Memory B cell (primary cell): ENCODE measurements at regions not wholly inside any gene's neighbourhood (a gene's known extent, or its start where the extent isn't known, plus 50 kb on each side); places are given as distances from the start of the nearest gene placed in this dataset.

ENCODE experiments used
- ATAC-seq: fragments of 150-1000 bp; cut with Tn5 transposase; 2 replicates; pipeline ENCODE4 v1.10.0; 2021; ENCODE audit warnings: low read depth, mild to moderate bottlenecking, moderate library complexity
- DNase-seq, 2 donors: peaks; one replicate each; pipeline ENCODE4 v3.0.0; 2022; ENCODE audit warnings: low spot score in 2 of 2
- H3K27ac Mint-ChIP-seq: one replicate; pipeline ENCODE4 v1.8.0; 2022; ENCODE audit warnings: mild to moderate bottlenecking, moderate library complexity, mixed read lengths
- H3K27me3 Mint-ChIP-seq: one replicate; pipeline ENCODE4 v1.8.0; 2022; ENCODE audit warnings: mixed read lengths
- H3K36me3 Mint-ChIP-seq: one replicate; pipeline ENCODE4 v1.8.0; 2022; ENCODE audit warnings: mild to moderate bottlenecking, mixed read lengths
- H3K4me1 Mint-ChIP-seq: one replicate; pipeline ENCODE4 v1.8.0; 2022; ENCODE audit warnings: mixed read lengths
- H3K4me3 Mint-ChIP-seq: one replicate; pipeline ENCODE4 v1.8.0; 2022; ENCODE audit warnings: mild to moderate bottlenecking, moderate library complexity, mixed read lengths
- H3K9me3 Mint-ChIP-seq: one replicate; pipeline ENCODE4 v1.8.0; 2022; ENCODE audit warnings: mixed read lengths

DNA sequence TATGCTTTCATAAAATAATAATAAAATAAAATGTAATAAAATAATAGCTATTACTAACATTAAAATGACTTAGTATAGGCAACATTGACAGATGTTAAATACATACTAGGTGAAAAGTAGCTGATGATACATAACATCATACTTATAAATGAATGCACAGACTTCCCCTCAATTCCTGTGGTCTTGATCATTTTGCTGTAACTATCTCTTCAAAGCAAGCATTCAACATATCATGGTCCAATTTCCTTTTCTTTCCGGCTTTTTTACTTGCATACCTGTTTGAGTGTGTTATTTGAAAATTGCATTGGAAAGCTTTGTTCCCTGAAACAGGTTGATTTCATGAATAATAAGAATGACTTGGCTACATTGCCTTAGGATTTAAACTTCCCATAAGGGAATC is 309.3 kb downstream of the HDGFL1 start:
- Mint-ChIP-seq H3K9me3 (peaks cover 7% of the 10 kb centered on the region), H3K4me3 (no peak overlapping the region)

DNA sequence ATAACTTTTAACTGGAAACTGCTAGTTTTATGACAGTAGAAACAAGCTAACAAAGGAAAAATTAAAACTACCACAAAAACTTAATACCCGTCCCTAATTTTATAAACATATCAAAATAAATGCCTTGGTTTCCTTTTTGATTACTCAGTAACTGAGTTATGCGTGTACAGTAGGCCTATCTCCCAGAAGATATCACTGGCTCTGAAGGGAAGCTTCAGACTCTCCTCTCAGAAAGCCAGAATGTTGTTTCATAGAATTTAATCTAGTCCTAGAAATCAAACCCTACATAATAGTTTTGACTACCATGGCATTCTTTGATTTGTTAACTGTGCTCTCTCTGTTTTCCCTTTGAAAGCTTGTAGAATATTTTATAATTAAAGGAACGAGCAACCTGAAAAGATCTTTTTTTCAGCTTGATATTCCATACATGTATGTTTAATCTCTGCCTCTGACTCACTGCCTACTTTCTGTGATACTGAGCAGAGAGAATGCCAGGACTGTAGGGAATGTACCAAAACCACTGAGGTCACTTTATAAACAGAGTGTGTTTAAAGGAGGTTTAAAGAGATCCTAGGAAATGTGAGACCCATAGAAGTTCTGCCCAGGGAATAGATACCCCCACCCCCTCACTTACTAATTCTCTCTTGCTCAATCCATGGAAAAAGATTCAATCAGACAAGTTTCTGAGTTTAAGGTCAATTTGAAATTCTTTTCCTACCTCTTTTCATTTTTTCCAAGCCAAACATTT is 311.5 kb downstream of the HDGFL1 start:
- Mint-ChIP-seq H3K27me3 (no peaks in the 10 kb centered on the region), H3K4me3 (no peak overlapping the region), H3K27ac (no peak overlapping the region), H3K4me1 (no peaks in the 10 kb centered on the region), H3K36me3 (no peaks in the 10 kb centered on the region), H3K9me3 (peaks cover 10% of the 10 kb centered on the region)
- no peak for ATAC-seq
- no peak for DNase-seq

More for the DNA sequence above, 309.3 kb downstream of the HDGFL1 start:
- H3K4me1 Mint-ChIP-seq, result no peaks in the 10 kb centered on the region
- no peak for ATAC-seq
- DNase-seq, result no peak
- no peaks in the 10 kb centered on the region for H3K36me3 Mint-ChIP-seq
- H3K27me3 Mint-ChIP-seq, result no peaks in the 10 kb centered on the region
- H3K27ac Mint-ChIP-seq, result no peak overlapping the region

DNA sequence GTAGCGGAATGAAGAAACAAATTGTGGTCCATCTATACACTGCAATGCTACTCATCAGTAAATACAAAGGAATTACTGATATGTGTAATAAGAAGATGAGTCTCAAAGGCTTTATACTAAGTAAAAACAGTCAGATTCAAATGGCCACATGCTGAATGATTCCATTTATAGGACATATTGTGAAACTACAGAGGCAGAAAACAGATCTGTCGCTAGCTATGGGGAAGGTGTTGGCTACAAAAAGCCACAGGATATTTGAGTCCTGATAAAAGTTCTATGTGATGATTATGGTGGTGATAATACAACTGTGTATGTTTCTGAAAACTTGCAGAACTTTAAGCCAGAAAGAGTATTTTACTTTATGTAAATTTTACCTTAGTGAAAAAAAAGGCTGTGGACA is 313.2 kb downstream of the HDGFL1 start:
- no peak for ATAC-seq
- Mint-ChIP-seq H3K9me3 (peaks cover 7% of the 10 kb centered on the region), H3K27me3 (no peaks in the 10 kb centered on the region)

GRCh38 chr6:22883061-22883717 is 313.8 kb downstream of the HDGFL1 start:
- H3K9me3 Mint-ChIP-seq, result peaks cover 7% of the 10 kb centered on the region
- no peak for DNase-seq
- no peaks in the 10 kb centered on the region for H3K4me1 Mint-ChIP-seq
- H3K4me3 Mint-ChIP-seq, result no peak overlapping the region
- no peak overlapping the region for H3K27ac Mint-ChIP-seq
- H3K27me3 Mint-ChIP-seq, result no peaks in the 10 kb centered on the region
- no peak for ATAC-seq
- no peaks in the 10 kb centered on the region for H3K36me3 Mint-ChIP-seq

More for the DNA sequence above, 313.2 kb downstream of the HDGFL1 start:
- DNase-seq, result no peak
- H3K36me3 Mint-ChIP-seq, result no peaks in the 10 kb centered on the region
- no peak overlapping the region for H3K27ac Mint-ChIP-seq
- H3K4me3 Mint-ChIP-seq, result no peak overlapping the region
- no peaks in the 10 kb centered on the region for H3K4me1 Mint-ChIP-seq

DNA sequence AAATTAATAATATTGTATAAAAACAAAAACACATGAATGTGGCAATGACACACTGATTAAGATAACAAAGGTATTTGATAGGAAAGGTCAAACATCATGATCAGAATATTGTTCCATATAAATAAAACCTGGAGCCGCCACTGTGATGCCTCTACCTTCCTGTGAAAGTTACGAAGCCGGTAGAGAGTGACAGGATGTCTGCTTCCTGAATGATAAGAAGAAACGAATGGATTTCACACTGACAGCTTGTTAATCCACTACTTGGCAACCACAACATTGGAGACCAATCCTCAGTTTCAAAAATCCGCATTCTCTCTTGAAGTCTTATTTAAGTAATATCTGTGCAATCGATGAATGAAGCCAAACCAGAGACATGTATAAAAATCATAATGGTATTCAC is 315.1 kb downstream of the HDGFL1 start:
- no peak for ATAC-seq
- no peak overlapping the region for H3K4me3 Mint-ChIP-seq
- no peaks in the 10 kb centered on the region for H3K27me3 Mint-ChIP-seq
- H3K4me1 Mint-ChIP-seq, result no peaks in the 10 kb centered on the region
- no peak overlapping the region for H3K27ac Mint-ChIP-seq
- DNase-seq, result no peak
- H3K9me3 Mint-ChIP-seq, result peaks cover 10% of the 10 kb centered on the region
- no peaks in the 10 kb centered on the region for H3K36me3 Mint-ChIP-seq

GRCh38 chr6:22886650-22887581 is 317.6 kb downstream of the HDGFL1 start:
- H3K36me3 Mint-ChIP-seq, result no peaks in the 10 kb centered on the region
- H3K27ac Mint-ChIP-seq, result no peak overlapping the region
- H3K27me3 Mint-ChIP-seq, result no peaks in the 10 kb centered on the region
- H3K9me3 Mint-ChIP-seq, result peaks cover 10% of the 10 kb centered on the region
- no peak for ATAC-seq
- no peak for DNase-seq
- H3K4me3 Mint-ChIP-seq, result no peak overlapping the region
- no peaks in the 10 kb centered on the region for H3K4me1 Mint-ChIP-seq

DNA sequence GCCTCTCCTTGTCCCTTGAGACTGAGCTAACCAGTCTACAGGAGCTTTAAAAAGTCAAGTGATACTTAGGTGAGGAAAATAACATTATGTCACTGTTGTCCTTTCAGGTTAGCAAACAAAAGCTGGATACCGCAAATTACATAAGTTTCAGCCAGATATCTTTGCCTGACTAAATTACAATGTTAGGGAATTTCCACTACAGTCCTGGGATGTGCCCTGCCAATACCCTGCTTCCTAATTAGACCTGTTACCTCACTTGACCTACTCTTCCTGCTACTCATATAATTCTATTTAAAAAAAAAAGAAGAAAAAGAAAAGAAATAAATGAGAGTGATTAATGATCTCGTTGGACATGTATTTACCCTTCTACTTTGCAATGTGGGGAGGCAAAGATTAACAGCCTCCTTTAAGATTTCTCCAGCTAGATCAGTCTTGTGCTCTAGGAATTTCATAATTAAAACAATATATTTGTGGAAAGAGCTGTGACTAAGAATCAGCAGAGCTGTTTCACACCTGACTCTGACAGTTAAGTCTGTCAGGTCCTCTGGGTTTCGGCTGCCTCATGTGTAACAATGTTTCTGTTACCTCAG is 318.9 kb downstream of the HDGFL1 start:
- DNase-seq (no peak), ATAC-seq (no peak)
- no peaks in the 10 kb centered on the region for H3K27me3 Mint-ChIP-seq
- no peak overlapping the region for H3K4me3 Mint-ChIP-seq
- no peak overlapping the region for H3K27ac Mint-ChIP-seq
- no peaks in the 10 kb centered on the region for H3K36me3 Mint-ChIP-seq
- H3K4me1 Mint-ChIP-seq, result no peaks in the 10 kb centered on the region
- H3K9me3 Mint-ChIP-seq, result peaks cover 8% of the 10 kb centered on the region

DNA sequence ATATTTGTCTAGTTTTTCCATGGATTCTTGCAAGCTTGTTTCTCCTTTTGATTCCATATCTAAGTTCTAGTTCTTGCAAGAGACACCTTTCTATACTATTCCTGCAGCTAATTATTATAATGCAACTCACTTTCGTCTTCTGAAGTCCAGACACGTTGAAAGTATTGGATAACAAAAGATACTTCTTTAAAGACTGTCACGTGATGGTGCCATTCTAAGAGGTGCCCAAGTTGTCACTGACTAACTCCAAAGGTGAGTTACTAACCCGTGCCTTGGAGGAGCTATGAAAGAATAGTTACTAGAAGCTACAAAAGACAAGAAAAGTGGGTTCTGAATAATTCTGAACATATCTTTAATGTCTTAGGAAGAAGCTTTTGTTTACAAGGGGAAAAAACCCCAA is 322.6 kb downstream of the HDGFL1 start:
- Mint-ChIP-seq H3K27me3 (no peaks in the 10 kb centered on the region), H3K4me3 (no peak overlapping the region), H3K9me3 (peaks cover 5% of the 10 kb centered on the region), H3K4me1 (no peaks in the 10 kb centered on the region), H3K27ac (no peak overlapping the region), H3K36me3 (no peaks in the 10 kb centered on the region)
- no peak for ATAC-seq
- no peak for DNase-seq

- Mint-ChIP-seq H3K4me3 (no peak overlapping the region), H3K27me3 (no peaks in the 10 kb centered on the region), H3K27ac (no peak overlapping the region), H3K36me3 (no peaks in the 10 kb centered on the region), H3K9me3 (peaks cover 5% of the 10 kb centered on the region), H3K4me1 (no peaks in the 10 kb centered on the region)
- ATAC-seq, result no peak
- no peak for DNase-seq
Measured at GRCh38 chr6:22892452-22892851, 323.1 kb downstream of the HDGFL1 start.

GRCh38 chr6:22896696-22897095 is 327.3 kb downstream of the HDGFL1 start:
- no peak for DNase-seq
- Mint-ChIP-seq H3K4me1 (no peaks in the 10 kb centered on the region), H3K9me3 (peaks cover under 1% of the 10 kb centered on the region), H3K27me3 (no peaks in the 10 kb centered on the region), H3K36me3 (no peaks in the 10 kb centered on the region), H3K4me3 (no peak overlapping the region), H3K27ac (no peak overlapping the region)
- ATAC-seq, result no peak

DNA sequence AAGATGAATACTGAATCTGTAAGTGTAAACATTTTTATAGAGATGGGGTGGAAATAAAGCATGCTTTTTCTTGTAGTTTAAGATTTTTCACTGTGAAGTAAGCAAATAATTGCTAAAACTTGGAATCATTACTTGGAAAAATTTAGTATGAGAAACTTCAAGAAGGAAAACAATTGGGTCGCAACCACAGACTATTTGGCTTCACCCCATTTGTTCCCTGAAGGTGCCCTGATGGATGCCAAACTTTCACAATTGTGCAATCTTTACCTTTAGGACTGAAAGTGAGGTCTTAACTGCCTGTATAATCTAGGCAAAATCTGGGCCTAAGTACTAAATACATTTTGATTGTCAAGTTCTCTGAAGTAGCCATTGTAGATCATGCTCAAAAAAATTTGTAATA is 330.1 kb downstream of the HDGFL1 start:
- H3K4me1 Mint-ChIP-seq, result no peaks in the 10 kb centered on the region
- H3K36me3 Mint-ChIP-seq, result no peaks in the 10 kb centered on the region
- no peaks in the 10 kb centered on the region for H3K27me3 Mint-ChIP-seq
- no peak for DNase-seq
- ATAC-seq, result no peak
- H3K27ac Mint-ChIP-seq, result no peak overlapping the region
- no peak overlapping the region for H3K4me3 Mint-ChIP-seq
- peaks cover 1% of the 10 kb centered on the region for H3K9me3 Mint-ChIP-seq

GRCh38 chr6:22903826-22904225 is 334.5 kb downstream of the HDGFL1 start:
- no peaks in the 10 kb centered on the region for H3K36me3 Mint-ChIP-seq
- DNase-seq (no peak), ATAC-seq (no peak)
- no peaks in the 10 kb centered on the region for H3K27me3 Mint-ChIP-seq
- H3K27ac Mint-ChIP-seq, result no peak overlapping the region
- H3K4me3 Mint-ChIP-seq, result no peak overlapping the region
- no peaks in the 10 kb centered on the region for H3K4me1 Mint-ChIP-seq
- peaks cover 12% of the 10 kb centered on the region for H3K9me3 Mint-ChIP-seq

DNA sequence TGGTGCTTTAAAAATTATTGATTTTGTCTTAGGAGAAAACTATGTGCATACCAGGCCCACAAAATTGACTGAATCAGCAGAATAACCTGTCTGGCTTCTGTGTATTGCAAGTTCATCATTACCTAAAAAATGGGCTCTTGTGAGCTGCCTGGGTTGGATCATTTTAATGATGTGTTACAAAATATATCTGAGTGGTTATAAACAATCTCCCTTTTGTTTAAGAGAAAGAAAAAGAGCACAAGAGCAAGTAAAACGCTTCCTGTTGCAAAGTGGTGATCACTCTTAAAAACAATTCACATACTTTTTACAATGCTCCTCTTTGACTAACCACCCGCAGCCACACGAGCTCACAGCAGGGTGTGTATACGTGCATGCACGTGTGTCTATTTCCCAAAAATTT is 335.1 kb downstream of the HDGFL1 start:
- no peaks in the 10 kb centered on the region for H3K4me1 Mint-ChIP-seq
- H3K4me3 Mint-ChIP-seq, result no peak overlapping the region
- no peaks in the 10 kb centered on the region for H3K36me3 Mint-ChIP-seq
- H3K9me3 Mint-ChIP-seq, result peaks cover 16% of the 10 kb centered on the region
- H3K27ac Mint-ChIP-seq, result no peak overlapping the region
- no peaks in the 10 kb centered on the region for H3K27me3 Mint-ChIP-seq
- DNase-seq, result no peak
- ATAC-seq, result no peak

GRCh38 chr6:22906091-22906549 is 336.8 kb downstream of the HDGFL1 start:
- no peaks in the 10 kb centered on the region for H3K4me1 Mint-ChIP-seq
- peaks cover 16% of the 10 kb centered on the region for H3K9me3 Mint-ChIP-seq
- H3K36me3 Mint-ChIP-seq, result no peaks in the 10 kb centered on the region
- no peak overlapping the region for H3K27ac Mint-ChIP-seq
- DNase-seq, result no peak
- no peak for ATAC-seq
- H3K27me3 Mint-ChIP-seq, result no peaks in the 10 kb centered on the region
- H3K4me3 Mint-ChIP-seq, result no peak overlapping the region
